ENCODE measurements at regions not wholly inside any gene's neighbourhood (a gene's known extent, or its start where the extent isn't known, plus 50 kb on each side); places are given as distances from the start of the nearest gene placed in this dataset.

- H3K79me2 ChIP-seq (ENCODE audit: insufficient read depth, low read length): no peaks in the 10 kb centered on the region
- no peak overlapping the region for H2AFZ ChIP-seq (ENCODE audit: low read length)
- H3K27ac ChIP-seq (ENCODE audit: extremely low read length, insufficient read depth, low read length): no peak overlapping the region
- TF ChIP-seq ZBTB33 (CRISPR knock-in tag; IDR thresholded peaks at IDR 0.05) (peak; percentile 66; the same call in 1 of the 2 replicates), ZNF770 (CRISPR knock-in tag; IDR thresholded peaks at IDR 0.05) (peak; percentile 52; the same call in 1 of the 2 replicates), ZNF644 (CRISPR knock-in tag; IDR thresholded peaks at IDR 0.05; ENCODE audit: low read depth) (0 out of 2 replicates have a peak, but pooled peaks have one; percentile 34), BORCS8-MEF2B (CRISPR knock-in tag; IDR thresholded peaks at IDR 0.05) (no peak)
- DNase-seq (ENCODE audit: low spot score) (no peak), ATAC-seq (no peak), FAIRE-seq (no peak)
- H3K4me1 ChIP-seq (ENCODE audit: insufficient read depth, low read length): peaks cover 28% of the 10 kb centered on the region
- H3K4me3 ChIP-seq (replicated peaks in 1 of 3; ENCODE audit: insufficient read depth in 1 of 3, low read depth in 2 of 3, low read length in 3 of 3): no peak overlapping the region
- H3K9ac ChIP-seq (ENCODE audit: insufficient read depth, low read depth, low read length): no peak overlapping the region
- CTCF ChIA-PET (ENCODE audit: low intra/inter-chr PET ratio, low total read pairs): no interaction called here
- 88% methylated on average over 3 of the region's 3 CpGs for WGBS (ENCODE audit: low lambda C conversion rate)
- BruUV-seq (replicated peaks): no TSS peak
- intact Hi-C loops (cut with micrococcal nuclease; ENCODE audit: unreplicated experiment): no loop called here
- POLR2A ChIA-PET: no interaction called here
- no peaks in the 10 kb centered on the region for H4K20me1 ChIP-seq (ENCODE audit: insufficient read depth, low read length)
- no peaks in the 10 kb centered on the region for H3K36me3 ChIP-seq (replicated peaks in 1 of 2; ENCODE audit: control insufficient read depth in 1 of 2, insufficient read depth in 2 of 2, low read length in 2 of 2)
- in situ Hi-C loops (cut with HindIII; ENCODE audit: extremely low pct_ligation_motif_present, low pct_unique_long_range_greater_than_20kb): no loop called here
- H3K4me2 ChIP-seq (ENCODE audit: low read depth, low read length): no peak overlapping the region
- H3K9me3 ChIP-seq (ENCODE audit: low read length): no peaks in the 10 kb centered on the region
- no peaks in the 10 kb centered on the region for H3K27me3 ChIP-seq (ENCODE audit: control insufficient read depth in 1 of 2, insufficient read depth in 2 of 2, low read length in 2 of 2)
Observed at GRCh38 chr21:15174923-15175322, 110.1 kb upstream of the NRIP1 start.

- WGBS (ENCODE audit: low lambda C conversion rate): 87% methylated on average over 4 of the region's 4 CpGs
- FAIRE-seq (no peak), DNase-seq (ENCODE audit: low spot score) (no peak), ATAC-seq (no peak)
- no peak overlapping the region for H3K9ac ChIP-seq (ENCODE audit: insufficient read depth, low read depth, low read length)
- no peaks in the 10 kb centered on the region for H3K79me2 ChIP-seq (ENCODE audit: insufficient read depth, low read length)
- no peak overlapping the region for H2AFZ ChIP-seq (ENCODE audit: low read length)
- H3K4me3 ChIP-seq (replicated peaks in 1 of 3; ENCODE audit: insufficient read depth in 1 of 3, low read depth in 2 of 3, low read length in 3 of 3): no peak overlapping the region
- BruUV-seq (replicated peaks): no TSS peak
- H4K20me1 ChIP-seq (ENCODE audit: insufficient read depth, low read length): no peaks in the 10 kb centered on the region
- H3K4me2 ChIP-seq (ENCODE audit: low read depth, low read length): no peak overlapping the region
- no peaks in the 10 kb centered on the region for H3K27me3 ChIP-seq (ENCODE audit: control insufficient read depth in 1 of 2, insufficient read depth in 2 of 2, low read length in 2 of 2)
- H3K27ac ChIP-seq (ENCODE audit: extremely low read length, insufficient read depth, low read length): no peak overlapping the region
- no peaks in the 10 kb centered on the region for H3K36me3 ChIP-seq (replicated peaks in 1 of 2; ENCODE audit: control insufficient read depth in 1 of 2, insufficient read depth in 2 of 2, low read length in 2 of 2)
- POLR2A ChIA-PET: no interaction called here
- CTCF ChIA-PET (ENCODE audit: low intra/inter-chr PET ratio, low total read pairs): no interaction called here
- intact Hi-C loops (cut with micrococcal nuclease; ENCODE audit: unreplicated experiment) (no loop called here), in situ Hi-C loops (cut with HindIII; ENCODE audit: extremely low pct_ligation_motif_present, low pct_unique_long_range_greater_than_20kb) (no loop called here)
- no peaks in the 10 kb centered on the region for H3K4me1 ChIP-seq (ENCODE audit: insufficient read depth, low read length)
- H3K9me3 ChIP-seq (ENCODE audit: low read length): no peaks in the 10 kb centered on the region
- no peak for TF ChIP-seq TFDP1 (CRISPR knock-in tag; IDR thresholded peaks at IDR 0.05; ENCODE audit: borderline replicate concordance)
- no peak for TF ChIP-seq ARHGAP35 (CRISPR knock-in tag; IDR thresholded peaks at IDR 0.05; ENCODE audit: borderline replicate concordance)
- no peak for TF ChIP-seq E2F1 (CRISPR knock-in tag; IDR thresholded peaks at IDR 0.05)
- no peak for TF ChIP-seq ZNF816 (CRISPR knock-in tag; IDR thresholded peaks at IDR 0.05; ENCODE audit: borderline replicate concordance)
- TF ChIP-seq ZNF660 (CRISPR knock-in tag; IDR thresholded peaks at IDR 0.05; ENCODE audit: borderline replicate concordance, low read depth): no peak
Observed at GRCh38 chr21:15182731-15183130, 117.9 kb upstream of the NRIP1 start.
